ENCODE measurements at regions not wholly inside any gene's neighbourhood (a gene's known extent, or its start where the extent isn't known, plus 50 kb on each side); places are given as distances from the start of the nearest gene placed in this dataset.

DNA sequence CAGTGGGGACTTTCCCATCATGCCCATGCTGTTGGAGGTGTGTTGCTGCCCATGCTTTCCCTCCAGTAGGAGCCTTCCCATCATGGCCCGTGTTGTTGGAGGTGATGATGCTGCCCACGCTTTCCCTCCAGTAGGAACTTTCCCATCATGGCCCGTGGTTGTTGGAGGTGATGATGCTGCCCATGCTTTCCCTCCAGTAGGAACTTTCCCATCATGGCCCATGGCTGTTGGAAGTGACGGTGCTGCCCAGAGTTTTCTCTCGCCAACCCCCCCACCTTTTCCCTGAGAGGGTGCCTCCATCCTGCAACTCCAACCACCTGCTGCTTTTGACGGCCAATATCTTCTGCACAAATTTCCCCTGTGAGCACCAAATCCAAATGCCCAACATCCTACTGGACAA is 205.7 kb downstream of the TOMM20 start:
- no peak for TF ChIP-seq EZH2 (IDR thresholded peaks at IDR 0.05; ENCODE audit: low read length)
- TF ChIP-seq, protein P1, sequence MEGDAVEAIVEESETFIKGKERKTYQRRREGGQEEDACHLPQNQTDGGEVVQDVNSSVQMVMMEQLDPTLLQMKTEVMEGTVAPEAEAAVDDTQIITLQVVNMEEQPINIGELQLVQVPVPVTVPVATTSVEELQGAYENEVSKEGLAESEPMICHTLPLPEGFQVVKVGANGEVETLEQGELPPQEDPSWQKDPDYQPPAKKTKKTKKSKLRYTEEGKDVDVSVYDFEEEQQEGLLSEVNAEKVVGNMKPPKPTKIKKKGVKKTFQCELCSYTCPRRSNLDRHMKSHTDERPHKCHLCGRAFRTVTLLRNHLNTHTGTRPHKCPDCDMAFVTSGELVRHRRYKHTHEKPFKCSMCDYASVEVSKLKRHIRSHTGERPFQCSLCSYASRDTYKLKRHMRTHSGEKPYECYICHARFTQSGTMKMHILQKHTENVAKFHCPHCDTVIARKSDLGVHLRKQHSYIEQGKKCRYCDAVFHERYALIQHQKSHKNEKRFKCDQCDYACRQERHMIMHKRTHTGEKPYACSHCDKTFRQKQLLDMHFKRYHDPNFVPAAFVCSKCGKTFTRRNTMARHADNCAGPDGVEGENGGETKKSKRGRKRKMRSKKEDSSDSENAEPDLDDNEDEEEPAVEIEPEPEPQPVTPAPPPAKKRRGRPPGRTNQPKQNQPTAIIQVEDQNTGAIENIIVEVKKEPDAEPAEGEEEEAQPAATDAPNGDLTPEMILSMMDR (optimal IDR thresholded peaks at IDR 0.05 in 1 of 3, IDR thresholded peaks at IDR 0.05 in 1 of 3, conservative IDR thresholded peaks at IDR 0.05 in 1 of 3; ENCODE audit: extremely low read depth in 1 of 3, insufficient read depth in 2 of 3, low read length in 3 of 3): no peak
